ENCODE measurements at regions not wholly inside any gene's neighbourhood (a gene's known extent, or its start where the extent isn't known, plus 50 kb on each side); places are given as distances from the start of the nearest gene placed in this dataset.
A peak's percentile ranks its signal among the peaks of the same experiment; 100 is the strongest.

GRCh38 chr2:52862801-52863200, 904.8 kb upstream of the CHAC2 start:
- Mint-ChIP-seq H3K9me3 (peaks cover 3% of the 10 kb centered on the region), H3K4me3 (no peak overlapping the region), H3K27ac (no peak overlapping the region), H3K36me3 (no peaks in the 10 kb centered on the region), H3K4me1 (no peaks in the 10 kb centered on the region)
- DNase-seq (ENCODE audit: low spot score in 2 of 2) (no peak), ATAC-seq (no peak)

GRCh38 chr2:52861596-52861995, 906.0 kb upstream of the CHAC2 start:
- no peak overlapping the region for H3K4me3 Mint-ChIP-seq
- no peak for ATAC-seq
- H3K9me3 Mint-ChIP-seq = peaks cover 3% of the 10 kb centered on the region
- DNase-seq (ENCODE audit: low spot score in 2 of 2) = no peak
- H3K36me3 Mint-ChIP-seq = no peaks in the 10 kb centered on the region
- no peaks in the 10 kb centered on the region for H3K4me1 Mint-ChIP-seq
- no peak overlapping the region for H3K27ac Mint-ChIP-seq

- Mint-ChIP-seq H3K4me1 (no peaks in the 10 kb centered on the region), H3K4me3 (no peak overlapping the region), H3K36me3 (no peaks in the 10 kb centered on the region), H3K27ac (no peak overlapping the region), H3K9me3 (no peaks in the 10 kb centered on the region)
- DNase-seq (ENCODE audit: low spot score in 2 of 2) (no peak), ATAC-seq (no peak)
These were observed 908.5 kb upstream of the CHAC2 start for GRCh38 chr2:52859065-52859464.

GRCh38 chr2:52857722-52858121, 909.9 kb upstream of the CHAC2 start:
- Mint-ChIP-seq H3K4me3 (no peak overlapping the region), H3K4me1 (no peaks in the 10 kb centered on the region), H3K9me3 (peaks cover 2% of the 10 kb centered on the region), H3K36me3 (no peaks in the 10 kb centered on the region), H3K27ac (no peak overlapping the region)
- ATAC-seq (no peak), DNase-seq (ENCODE audit: low spot score in 2 of 2) (no peak)

GRCh38 chr2:52852006-52852405, 915.6 kb upstream of the CHAC2 start:
- Mint-ChIP-seq H3K36me3 (no peaks in the 10 kb centered on the region), H3K9me3 (peaks cover 18% of the 10 kb centered on the region), H3K4me1 (no peaks in the 10 kb centered on the region), H3K4me3 (no peak overlapping the region), H3K27ac (no peak overlapping the region)
- DNase-seq (ENCODE audit: low spot score in 2 of 2) = no peak
- no peak for ATAC-seq

GRCh38 chr2:52844701-52845423, 922.7 kb upstream of the CHAC2 start:
- Mint-ChIP-seq H3K4me1 (no peaks in the 10 kb centered on the region), H3K4me3 (no peak overlapping the region), H3K27ac (no peak overlapping the region), H3K36me3 (no peaks in the 10 kb centered on the region), H3K9me3 (peaks cover 3% of the 10 kb centered on the region)
- ATAC-seq (no peak), DNase-seq (ENCODE audit: low spot score in 2 of 2) (no peak)

GRCh38 chr2:52835909-52836308, 931.7 kb upstream of the CHAC2 start:
- Mint-ChIP-seq H3K36me3 (no peaks in the 10 kb centered on the region), H3K9me3 (peaks cover 3% of the 10 kb centered on the region), H3K27ac (no peak overlapping the region), H3K4me3 (no peak overlapping the region), H3K4me1 (no peaks in the 10 kb centered on the region)
- DNase-seq (ENCODE audit: low spot score in 2 of 2) (no peak), ATAC-seq (no peak)

- Mint-ChIP-seq H3K36me3 (no peaks in the 10 kb centered on the region), H3K9me3 (peaks cover 6% of the 10 kb centered on the region)
These were observed 936.4 kb upstream of the CHAC2 start for GRCh38 chr2:52831216-52831615.

GRCh38 chr2:52828112-52828511, 939.5 kb upstream of the CHAC2 start:
- DNase-seq (ENCODE audit: low spot score in 2 of 2) (no peak), ATAC-seq (no peak)
- H3K36me3 Mint-ChIP-seq = no peaks in the 10 kb centered on the region
- H3K9me3 Mint-ChIP-seq = peaks cover 10% of the 10 kb centered on the region
- no peak overlapping the region for H3K27ac Mint-ChIP-seq
- no peak overlapping the region for H3K4me3 Mint-ChIP-seq
- H3K4me1 Mint-ChIP-seq = no peaks in the 10 kb centered on the region

More at GRCh38 chr2:52831216-52831615, 936.4 kb upstream of the CHAC2 start:
- no peak for ATAC-seq
- no peak overlapping the region for H3K4me3 Mint-ChIP-seq
- no peaks in the 10 kb centered on the region for H3K4me1 Mint-ChIP-seq
- H3K27ac Mint-ChIP-seq = no peak overlapping the region
- DNase-seq (ENCODE audit: low spot score in 2 of 2) = no peak

GRCh38 chr2:52821631-52822030, 946.0 kb upstream of the CHAC2 start:
- Mint-ChIP-seq H3K27ac (no peak overlapping the region), H3K36me3 (no peaks in the 10 kb centered on the region), H3K9me3 (peaks cover 9% of the 10 kb centered on the region), H3K4me1 (no peaks in the 10 kb centered on the region), H3K4me3 (no peak overlapping the region)
- no peak for ATAC-seq
- DNase-seq (ENCODE audit: low spot score in 2 of 2) = no peak

- Mint-ChIP-seq H3K9me3 (peaks cover 4% of the 10 kb centered on the region), H3K36me3 (no peaks in the 10 kb centered on the region), H3K4me1 (no peaks in the 10 kb centered on the region), H3K27ac (no peak overlapping the region), H3K4me3 (no peak overlapping the region)
- ATAC-seq = no peak
- DNase-seq (ENCODE audit: low spot score in 2 of 2) = no peak
These were observed 948.6 kb upstream of the CHAC2 start for GRCh38 chr2:52818958-52819357.

GRCh38 chr2:52810460-52810859, 957.1 kb upstream of the CHAC2 start:
- DNase-seq (ENCODE audit: low spot score in 2 of 2) (no peak), ATAC-seq (no peak)
- H3K27ac Mint-ChIP-seq = no peak overlapping the region
- no peak overlapping the region for H3K4me3 Mint-ChIP-seq
- no peaks in the 10 kb centered on the region for H3K36me3 Mint-ChIP-seq
- H3K4me1 Mint-ChIP-seq = no peaks in the 10 kb centered on the region
- peaks cover 3% of the 10 kb centered on the region for H3K9me3 Mint-ChIP-seq

- Mint-ChIP-seq H3K27ac (no peak overlapping the region), H3K9me3 (no peaks in the 10 kb centered on the region), H3K36me3 (no peaks in the 10 kb centered on the region), H3K4me3 (no peak overlapping the region), H3K4me1 (no peaks in the 10 kb centered on the region)
- ATAC-seq (peak; percentile 48), DNase-seq (ENCODE audit: low spot score in 2 of 2) (no peak)
These were observed 961.6 kb upstream of the CHAC2 start for GRCh38 chr2:52805901-52806410.

GRCh38 chr2:52794581-52794980, 973.0 kb upstream of the CHAC2 start:
- Mint-ChIP-seq H3K27ac (no peak overlapping the region), H3K36me3 (no peaks in the 10 kb centered on the region), H3K4me1 (no peaks in the 10 kb centered on the region), H3K4me3 (no peak overlapping the region), H3K9me3 (peaks cover 7% of the 10 kb centered on the region)
- no peak for DNase-seq (ENCODE audit: low spot score in 2 of 2)
- ATAC-seq = no peak

- ATAC-seq = no peak
- Mint-ChIP-seq H3K36me3 (no peaks in the 10 kb centered on the region), H3K27ac (no peak overlapping the region), H3K4me1 (no peaks in the 10 kb centered on the region), H3K4me3 (no peak overlapping the region), H3K9me3 (peaks cover 9% of the 10 kb centered on the region)
- DNase-seq (ENCODE audit: low spot score in 2 of 2) = no peak
These were observed 988.2 kb upstream of the CHAC2 start for GRCh38 chr2:52779446-52779845.

- H3K9me3 Mint-ChIP-seq = peaks cover 4% of the 10 kb centered on the region
- no peaks in the 10 kb centered on the region for H3K36me3 Mint-ChIP-seq
- no peak overlapping the region for H3K4me3 Mint-ChIP-seq
- no peak overlapping the region for H3K27ac Mint-ChIP-seq
- ATAC-seq (no peak), DNase-seq (ENCODE audit: low spot score in 2 of 2) (no peak)
- no peaks in the 10 kb centered on the region for H3K4me1 Mint-ChIP-seq
These were observed 991.0 kb upstream of the CHAC2 start for GRCh38 chr2:52776571-52776970.

All from stimulated activated effector memory CD8-positive, alpha-beta T cell treated with anti-CD3 and anti-CD28 coated beads, Interleukin-12 subunit alpha, Interleukin-12 subunit beta, amount 100 ng/mL, for 72 hours (primary cell).